NCI-H1105 (cell line): ENCODE measurements at regions not wholly inside any gene's neighbourhood (a gene's known extent, or its start where the extent isn't known, plus 50 kb on each side); places are given as distances from the start of the nearest gene placed in this dataset.
A peak's percentile ranks its signal among the peaks of the same experiment; 100 is the strongest.
"Not testable (repeated sequence)": the region's sequence is repeated elsewhere in the genome, so short reads cannot be mapped to it uniquely, and the experiment has no call there.

Source experiments
- DNase-seq: peaks from one replicate; lab custom pipeline; 2025; lab: John Stamatoyannopoulos, UW

DNA sequence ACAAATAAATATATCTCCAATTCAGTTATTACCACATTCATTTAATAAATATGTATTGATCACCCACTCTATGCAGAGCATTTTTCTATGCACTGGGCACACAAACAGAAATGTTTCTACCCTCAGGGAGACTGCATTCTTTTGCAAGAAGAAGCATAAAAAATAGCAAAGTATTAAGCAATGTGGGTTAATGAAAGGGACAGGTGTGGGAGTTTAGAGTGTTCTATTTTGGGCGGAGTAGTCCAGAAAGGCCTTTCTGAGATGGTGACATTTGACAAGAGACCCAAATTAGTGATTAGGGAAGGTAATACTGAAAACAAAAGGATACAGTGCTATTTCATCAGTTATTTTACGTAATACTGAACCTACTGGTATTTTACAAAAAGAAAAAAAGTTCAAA lies 394.3 kb upstream of the CHST9 start:
- no peak for DNase-seq

DNA sequence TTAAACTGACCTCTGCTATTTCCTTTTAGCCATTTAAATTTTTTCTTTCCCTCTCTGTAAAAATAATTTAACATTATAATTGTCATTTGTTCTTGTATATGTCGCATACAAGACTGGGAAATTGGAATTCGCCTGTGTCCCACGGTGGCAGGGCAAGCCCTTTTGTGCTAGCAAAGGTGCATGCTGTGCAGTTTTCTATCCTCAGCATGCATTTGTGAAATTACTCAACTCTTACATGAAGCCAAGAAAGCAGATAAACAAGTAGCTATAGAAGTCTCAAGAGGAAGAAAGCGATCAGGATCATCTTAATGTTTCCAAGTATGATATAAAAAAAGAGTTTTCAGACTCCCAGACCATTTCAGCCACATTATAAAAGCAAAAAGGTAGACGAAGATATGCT lies 392.6 kb upstream of the CHST9 start:
- no peak for DNase-seq

DNA sequence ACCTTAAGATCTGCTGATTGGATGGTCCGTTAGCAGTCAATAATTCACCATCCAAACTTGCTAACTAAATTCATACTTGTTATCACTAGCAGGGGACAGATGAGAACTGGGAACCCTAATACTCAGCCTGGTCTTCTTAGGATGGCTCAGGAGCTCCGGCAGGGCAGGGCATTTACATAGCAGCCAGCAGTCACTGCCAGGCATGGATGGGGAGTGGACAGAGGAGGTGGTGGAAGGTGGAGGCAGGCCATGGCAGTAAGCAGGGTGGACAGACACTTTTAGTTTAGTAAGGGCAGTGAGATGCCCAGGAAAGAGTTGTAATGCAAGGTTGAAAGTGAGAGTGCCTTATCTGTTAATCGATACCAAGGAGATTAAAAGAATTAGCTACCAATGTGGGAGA lies 392.2 kb upstream of the CHST9 start:
- DNase-seq = no peak

DNA sequence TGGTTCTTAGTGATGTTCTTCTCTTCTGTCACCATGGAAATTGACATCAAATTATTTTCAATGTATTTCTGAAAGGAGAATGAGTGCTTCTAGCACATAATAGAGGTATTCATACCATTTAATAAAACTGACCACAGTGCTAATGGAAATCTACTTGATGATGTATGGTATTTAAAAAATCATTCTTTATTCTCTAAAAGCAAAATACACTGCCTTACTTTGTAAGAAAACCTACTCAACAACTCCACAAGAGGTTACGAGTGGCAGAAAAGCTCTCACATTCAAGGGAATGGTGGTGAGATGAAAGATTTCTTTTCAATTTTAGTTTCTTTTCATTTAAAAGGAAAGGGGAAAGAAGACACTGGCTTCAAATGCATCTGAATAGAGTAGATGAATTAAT lies 382.3 kb upstream of the CHST9 start:
- DNase-seq = no peak

DNA sequence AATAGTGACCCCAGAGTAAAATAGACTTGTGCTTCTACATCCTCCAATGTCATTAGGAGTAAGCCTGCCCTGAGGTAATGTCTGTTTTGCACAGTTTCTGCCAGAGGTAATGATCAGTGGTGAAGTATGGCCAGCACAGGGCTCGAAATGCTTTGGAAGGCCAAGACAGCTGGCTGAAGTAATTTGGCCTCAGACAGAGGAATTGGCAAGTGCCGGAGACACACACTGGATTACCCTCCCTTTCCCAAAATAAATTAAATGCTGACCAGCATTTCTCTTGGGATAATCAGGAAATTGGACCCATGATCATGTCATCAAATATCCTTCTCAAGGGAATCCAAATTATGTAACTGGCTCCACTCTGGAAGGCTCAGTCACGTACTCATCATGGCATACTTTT lies 379.0 kb upstream of the CHST9 start:
- DNase-seq = no peak

DNA sequence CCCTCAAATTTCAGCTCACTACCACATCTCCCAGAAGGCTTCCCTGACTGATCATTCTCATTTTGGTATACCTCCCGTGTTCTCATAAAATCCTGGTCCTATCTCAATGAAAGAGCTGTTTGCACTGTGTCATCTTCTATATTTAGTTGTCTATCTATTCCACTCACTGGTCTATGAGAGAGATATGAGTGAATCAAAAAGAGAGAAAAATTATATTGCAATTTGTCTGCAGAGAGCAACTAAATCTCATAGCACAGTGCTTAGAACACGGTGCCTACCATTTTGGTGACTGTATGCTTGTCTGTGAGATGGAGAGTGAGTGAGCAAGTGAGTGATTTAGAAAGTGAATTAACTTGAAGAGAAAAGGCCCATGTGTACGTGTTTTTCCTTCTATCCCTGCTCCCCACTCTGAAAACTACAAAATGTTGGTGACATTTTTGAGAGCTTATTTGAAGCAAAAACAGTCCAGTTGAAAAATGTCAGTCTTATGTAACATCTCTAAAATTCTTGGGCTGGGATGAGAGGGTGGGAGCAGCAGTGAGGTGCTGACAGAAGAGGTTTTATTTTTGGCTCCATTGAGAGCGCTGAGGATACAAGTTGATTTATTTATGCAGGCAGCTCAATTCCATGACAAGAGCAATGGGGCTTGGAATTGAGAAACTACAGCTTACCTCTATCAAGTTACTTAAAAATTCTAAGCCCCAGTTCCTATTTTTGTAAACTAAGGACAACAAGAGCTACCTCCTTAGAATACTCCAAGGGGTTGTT lies 373.5 kb upstream of the CHST9 start:
- DNase-seq = no peak

DNA sequence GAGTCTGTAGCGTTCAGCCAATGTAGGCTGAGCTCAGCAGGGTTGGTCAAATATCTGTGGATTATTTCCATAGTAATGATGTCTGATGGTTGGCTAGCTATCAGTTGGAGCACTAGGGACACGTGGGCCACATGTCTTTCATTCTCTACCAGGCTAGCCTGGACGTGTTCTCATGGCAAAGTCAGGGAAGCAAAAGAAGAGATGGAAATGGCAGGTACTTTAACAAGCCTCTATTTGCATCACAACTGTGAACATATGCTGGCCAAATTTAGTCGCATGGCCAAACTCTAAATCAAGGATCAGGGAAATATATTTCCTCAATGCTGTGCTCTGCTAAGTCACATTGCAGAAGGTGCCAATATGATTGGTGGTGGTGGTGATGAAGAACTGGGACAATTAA lies 371.6 kb upstream of the CHST9 start:
- DNase-seq = no peak

DNA sequence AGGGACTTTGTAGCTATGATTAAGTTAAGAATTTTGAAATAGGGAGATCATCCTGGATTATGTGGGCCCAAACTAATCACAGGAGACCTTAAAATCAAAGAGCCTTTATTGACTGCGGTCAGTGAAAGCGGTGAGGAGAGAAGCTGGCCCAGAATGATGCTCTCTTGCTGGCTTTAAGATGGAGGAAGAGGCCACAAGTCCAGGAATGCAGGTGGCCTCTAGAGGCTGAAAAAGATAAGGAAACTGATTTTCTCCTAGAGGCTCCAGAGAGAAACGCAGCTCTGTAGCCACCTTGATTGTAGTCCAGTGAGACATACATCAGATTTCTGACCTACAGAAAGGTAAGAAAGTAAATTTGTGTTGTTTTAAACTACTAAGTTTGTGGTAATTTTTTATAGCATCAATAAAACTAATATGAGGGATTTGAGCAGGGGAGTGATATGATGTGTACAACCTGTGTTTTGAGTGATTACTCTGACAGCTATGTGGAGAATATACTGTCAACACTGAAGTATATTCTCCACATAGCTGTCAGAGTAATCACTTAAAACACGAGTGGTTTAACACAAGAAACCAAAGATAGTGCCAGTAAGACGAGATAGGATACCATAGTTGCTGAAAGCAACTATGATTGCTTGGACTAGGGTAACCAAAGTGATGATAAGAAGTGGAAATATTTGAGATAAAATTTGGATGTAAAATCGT lies 364.4 kb upstream of the CHST9 start:
- DNase-seq = no peak

DNA sequence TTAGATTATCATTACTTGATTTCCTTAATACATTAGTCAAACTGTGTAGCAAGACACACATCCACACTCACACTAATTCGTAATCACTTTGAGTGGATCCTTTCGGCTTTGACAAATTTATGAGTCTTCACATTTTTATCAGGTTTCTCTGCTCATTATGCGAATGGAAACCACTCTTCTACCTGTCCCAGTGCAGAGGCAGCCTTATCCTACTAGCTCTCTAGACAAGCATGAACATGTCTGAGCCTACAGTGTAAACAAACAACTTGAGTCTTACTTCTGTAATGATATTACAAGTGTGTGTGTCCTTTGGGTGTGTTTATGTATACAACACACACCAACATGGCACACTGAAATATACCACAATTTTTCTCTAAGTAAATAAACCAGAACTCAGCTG lies 361.9 kb upstream of the CHST9 start:
- peak; percentile 63 for DNase-seq

DNA sequence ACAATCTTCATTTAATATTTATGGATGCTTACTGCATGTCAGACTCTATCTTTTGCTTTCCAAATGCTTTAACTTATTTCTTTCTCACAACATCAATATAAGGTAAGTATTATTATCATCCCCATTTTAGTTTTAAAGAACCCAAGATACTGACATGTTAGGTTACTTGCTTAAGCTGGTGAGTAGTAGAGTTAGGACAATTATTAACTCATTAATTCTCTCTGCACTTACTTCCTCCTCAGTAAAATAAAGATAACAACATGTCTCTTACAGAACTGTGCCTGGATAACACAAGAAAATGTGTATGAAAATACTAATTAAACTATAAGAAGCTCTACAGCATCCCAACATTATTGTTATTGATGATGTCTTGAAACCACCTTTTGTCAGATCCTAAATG lies 359.1 kb upstream of the CHST9 start:
- DNase-seq = no peak

DNA sequence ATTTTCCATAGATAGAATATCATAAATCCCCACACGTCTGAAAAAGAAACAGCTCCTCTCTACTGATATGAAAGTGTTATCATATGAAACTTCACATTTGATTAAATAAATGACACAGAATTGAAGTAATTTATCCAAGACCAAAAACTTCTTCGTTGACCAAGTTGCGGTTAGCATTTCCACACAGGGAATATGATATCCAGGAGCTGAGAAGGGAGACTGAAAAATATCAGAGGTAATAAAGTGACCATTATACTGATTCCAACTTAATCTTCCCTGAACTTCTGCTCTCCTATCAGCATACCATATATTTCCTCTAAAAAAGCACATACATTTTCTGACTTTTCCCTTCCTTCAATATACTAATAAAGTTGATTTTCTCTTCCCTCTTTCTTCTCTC lies 356.2 kb upstream of the CHST9 start:
- no peak for DNase-seq

DNA sequence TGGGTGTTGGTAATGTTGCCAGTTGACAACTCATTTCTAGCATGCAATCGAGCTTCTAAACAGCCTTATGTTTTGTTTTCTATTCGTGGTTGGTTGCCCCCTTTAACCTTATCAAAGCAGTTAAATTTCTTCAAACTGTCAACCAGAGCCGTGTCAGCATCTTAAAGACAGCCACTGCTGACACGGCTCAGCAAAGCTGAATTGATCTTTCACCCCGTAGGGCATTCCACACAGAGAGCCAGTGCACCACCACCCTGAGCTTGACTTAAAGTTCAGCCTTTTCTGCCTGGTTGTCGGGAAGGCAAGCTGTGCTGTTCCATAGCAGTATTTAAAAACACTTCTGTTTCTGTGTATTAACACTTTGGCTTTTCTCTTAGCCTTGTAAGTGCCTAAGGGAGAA lies 355.0 kb upstream of the CHST9 start:
- DNase-seq = no peak

DNA sequence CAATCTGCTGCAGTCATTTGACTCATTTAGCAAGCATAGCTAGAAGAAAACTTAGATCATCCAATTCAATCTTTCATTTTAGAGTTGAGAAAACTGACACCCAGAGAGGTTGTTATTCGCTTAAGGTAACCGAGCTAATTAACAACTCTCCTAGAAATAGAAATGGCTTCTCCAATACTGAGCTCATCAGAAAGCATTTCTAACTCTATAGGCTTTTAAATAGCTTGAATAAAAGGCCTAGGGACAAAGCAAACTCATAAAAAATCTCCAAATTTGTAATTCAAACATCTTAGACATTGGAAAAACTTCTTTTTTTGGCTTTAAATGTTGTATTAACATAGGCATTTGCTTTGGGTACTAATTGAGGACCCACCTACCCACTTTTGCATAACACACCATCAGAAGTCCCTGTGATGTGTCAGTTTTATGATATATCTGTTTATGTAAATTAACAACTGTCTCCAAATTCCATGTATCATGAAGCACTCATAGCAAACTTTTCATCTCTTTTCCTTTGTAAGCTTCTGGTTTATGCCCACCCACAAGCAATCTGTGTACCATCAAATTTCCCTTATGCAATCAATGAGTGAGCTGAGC lies 343.9 kb upstream of the CHST9 start:
- DNase-seq = no peak

DNA sequence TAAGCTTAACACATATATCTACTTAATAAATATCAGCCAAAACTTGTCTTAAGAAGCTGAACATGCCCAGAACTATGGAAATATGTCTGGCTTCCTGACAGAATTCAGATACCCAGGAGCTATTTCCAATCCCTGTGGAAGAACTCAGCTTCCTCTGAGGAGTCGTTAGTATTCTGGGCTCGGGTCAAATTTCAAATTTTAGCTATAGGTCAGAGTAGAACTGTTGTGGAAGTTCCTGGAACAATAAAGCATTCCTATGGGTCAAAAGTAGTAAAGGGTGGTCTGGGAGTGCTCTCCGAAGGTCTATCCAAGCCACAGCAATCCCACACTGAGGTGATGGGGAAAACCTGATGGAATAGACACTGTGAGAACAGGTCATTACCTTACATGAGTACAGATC lies 342.7 kb upstream of the CHST9 start:
- no peak for DNase-seq

DNA sequence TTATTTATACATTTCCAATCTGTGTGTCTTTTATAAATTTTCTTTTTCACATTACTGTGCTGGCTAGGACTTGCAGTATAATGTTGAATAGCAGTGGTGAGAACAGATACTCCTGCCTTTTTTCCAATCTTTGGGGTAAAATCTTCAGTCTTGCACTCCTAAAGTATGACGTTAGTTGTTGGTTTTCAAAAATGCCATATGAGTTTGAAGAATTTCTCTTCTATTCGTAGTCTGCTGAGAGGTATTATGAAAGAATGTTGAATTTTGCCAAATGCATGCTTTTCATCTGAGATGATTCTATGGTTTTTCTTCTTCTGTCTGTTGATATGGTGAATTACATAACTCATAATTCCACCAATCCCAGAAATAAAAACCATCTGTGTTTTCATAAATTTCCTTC lies 335.3 kb upstream of the CHST9 start:
- DNase-seq = no peak

DNA sequence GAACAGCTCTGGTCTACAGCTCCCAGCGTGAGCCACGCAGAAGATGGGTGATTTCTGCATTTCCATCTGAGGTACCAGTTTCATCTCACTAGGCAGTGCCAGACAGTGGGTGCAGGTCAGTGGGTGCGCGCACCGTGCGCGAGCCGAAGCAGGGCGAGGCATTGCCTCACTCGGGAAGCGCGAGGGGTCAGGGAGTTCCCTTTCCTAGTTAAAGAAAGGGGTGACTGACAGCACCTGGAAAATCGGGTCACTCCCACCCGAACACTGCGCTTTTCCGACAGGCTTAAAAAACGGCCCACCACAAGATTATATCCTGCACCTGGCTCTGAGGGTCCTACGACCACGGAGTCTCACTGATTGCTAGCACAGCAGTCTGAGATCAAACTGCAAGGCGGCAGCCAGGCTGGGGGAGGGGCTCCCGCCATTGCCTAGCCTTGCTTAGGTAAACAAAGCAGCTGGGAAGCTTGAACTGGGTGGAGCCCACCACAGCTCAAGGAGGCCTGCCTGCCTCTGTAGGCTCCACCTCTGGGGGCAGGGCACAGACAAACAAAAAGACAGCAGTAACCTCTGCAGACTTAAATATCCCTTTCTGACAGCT lies 325.0 kb upstream of the CHST9 start:
- DNase-seq = not testable (repeated sequence)

DNA sequence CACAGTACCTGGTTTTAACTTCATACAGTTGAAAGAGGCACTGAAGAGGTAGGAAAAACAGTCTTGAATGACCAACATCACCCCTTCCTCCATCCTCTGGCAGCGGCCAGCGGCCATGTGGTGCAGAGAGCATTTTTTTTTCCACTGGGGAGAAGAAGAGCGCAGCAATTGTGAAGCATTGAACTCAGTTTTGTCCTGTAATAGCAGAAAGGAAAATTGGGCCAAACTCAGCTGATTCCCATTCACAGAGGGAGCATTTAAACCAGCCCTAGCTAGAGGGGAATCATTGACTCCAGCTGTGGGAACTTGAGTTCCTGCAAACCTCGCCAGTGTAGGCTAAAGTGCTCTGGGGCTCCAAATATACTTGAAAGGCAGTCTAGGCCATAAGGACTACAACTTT lies 316.6 kb upstream of the CHST9 start:
- no peak for DNase-seq

DNA sequence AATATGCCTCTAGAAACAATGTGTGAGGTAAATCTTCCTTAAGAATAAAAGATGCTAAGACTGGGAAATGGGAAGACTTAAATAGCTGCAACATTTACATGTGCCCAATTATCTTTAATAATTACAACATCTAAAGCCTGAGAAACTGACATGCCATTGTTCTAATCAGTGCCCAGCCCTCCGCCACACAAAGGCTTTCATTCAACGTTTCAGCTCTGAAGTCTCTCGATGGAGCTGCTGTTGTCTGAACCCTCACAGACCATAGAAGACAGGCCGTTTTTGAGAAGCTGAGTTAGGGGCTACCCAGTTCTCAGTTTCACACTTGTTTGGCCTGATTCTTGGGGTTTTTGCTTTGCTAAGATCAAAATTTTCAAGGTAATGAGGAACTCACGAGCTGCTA lies 315.4 kb upstream of the CHST9 start:
- DNase-seq = no peak

DNA sequence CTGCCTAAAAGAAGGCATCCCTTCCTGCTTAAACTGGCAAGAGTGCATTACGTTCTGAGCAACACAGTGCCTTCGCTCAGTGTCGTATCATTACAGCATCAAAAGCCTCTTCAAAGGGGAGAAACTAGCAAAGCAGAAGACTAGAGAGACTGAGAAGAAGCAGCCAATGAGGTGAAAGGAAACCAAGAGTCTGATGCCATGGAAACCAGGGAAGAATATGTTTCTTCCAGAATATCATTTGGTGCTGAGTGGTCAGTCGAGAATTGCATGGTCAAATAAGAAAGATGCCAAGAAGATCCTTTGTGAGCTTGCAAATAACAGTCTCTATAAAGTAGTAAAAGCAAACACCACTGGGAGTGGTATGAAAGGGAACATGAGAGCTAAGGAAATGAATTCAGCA lies 312.1 kb upstream of the CHST9 start:
- no peak for DNase-seq

DNA sequence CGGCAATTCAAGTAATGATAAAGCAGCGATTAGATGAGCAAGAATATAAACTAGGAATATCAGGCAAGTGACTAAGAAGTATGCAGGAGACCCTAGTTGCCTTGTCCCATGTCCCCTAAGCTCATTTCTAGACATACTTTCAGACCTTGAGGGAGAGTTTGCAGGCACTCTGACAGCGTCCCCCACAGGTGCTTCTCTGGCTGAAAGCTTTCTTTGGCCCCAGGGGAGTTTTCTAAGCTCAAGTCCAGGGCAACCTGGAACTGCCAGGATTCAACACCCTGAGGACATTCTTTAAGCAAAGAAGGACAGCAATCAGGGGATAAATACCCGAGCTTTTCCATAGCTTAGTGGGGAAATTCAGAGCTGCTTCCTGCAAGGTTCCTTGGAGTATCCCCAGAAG lies 308.1 kb upstream of the CHST9 start:
- no peak for DNase-seq

DNA sequence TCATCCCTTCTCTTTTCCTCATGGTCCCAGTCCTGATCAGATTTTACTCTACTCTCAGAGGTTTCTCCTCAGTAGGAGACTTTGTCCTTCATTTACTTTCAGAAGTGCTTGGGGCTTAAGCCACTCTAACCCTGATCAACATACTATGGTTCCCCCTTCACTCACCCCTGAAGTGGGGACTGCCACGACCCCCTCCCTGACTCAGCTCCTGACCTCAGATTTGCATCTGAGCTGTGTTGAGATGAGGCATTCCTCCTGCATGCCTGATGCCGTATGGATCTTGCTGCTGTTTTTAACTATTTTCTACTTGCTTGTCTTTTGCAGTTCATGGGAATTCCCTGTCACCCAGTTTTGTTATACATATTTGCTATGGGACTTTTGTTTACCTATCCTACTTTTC lies 306.7 kb upstream of the CHST9 start:
- DNase-seq = no peak

DNA sequence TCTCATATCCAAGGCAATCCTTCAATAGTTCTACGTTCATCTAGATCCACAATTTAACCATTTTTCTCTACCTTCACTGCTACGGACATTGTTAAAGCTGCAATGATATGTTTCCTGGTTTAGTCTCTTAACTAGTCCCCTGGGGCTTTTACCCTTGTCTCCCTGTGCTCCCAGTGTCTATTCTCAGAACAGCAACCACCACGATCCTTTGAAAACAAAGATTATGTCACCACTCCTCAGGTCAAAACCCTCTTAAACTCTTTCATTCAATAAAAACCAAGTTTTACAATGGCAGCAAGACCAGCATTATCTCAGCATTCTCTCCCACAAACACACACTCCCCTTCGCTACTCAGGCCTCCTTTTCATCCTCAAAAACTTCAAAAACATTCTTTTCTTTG lies 298.2 kb upstream of the CHST9 start:
- no peak for DNase-seq

DNA sequence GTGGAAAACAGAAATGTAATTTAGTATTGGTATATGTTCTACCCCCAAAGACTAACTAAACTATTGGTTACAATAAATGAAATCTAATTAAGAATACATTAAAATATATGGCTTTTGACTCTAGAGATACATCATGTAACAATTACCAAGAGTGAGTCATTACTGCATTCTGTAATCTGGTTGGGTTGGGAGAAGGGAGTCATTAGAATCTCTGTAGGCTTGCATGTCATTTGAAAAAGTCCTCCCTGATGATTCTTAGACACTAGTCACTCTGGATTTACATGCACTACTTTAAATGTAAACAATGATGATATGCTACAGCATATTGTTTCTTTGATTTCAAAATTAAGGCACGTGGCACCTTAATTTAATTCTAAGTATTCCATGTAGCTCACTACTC lies 293.4 kb upstream of the CHST9 start:
- DNase-seq = no peak
